Testis (tissue), 2 donors: ENCODE measurements at regions not wholly inside any gene's neighbourhood (a gene's known extent, or its start where the extent isn't known, plus 50 kb on each side); places are given as distances from the start of the nearest gene placed in this dataset.
"Not testable (repeated sequence)": the region's sequence is repeated elsewhere in the genome, so short reads cannot be mapped to it uniquely, and the experiment has no call there.

ENCODE experiments used
- DNase-seq: peaks from one replicate; pipeline ENCODE4 v3.0.0-alpha.2; 2019
- H3K27ac ChIP-seq, 2 donors: fragments of 200-600 bp; sonication (generic); one replicate each; pipeline ENCODE4 v1.5.1; 2019
- H3K27me3 ChIP-seq: fragments of 200-600 bp; sonication (generic); one replicate; pipeline ENCODE4 v1.5.1; 2019
- H3K36me3 ChIP-seq: fragments of 200-600 bp; sonication (generic); one replicate; pipeline ENCODE4 v1.5.1; 2017; ENCODE audit warnings: low read depth; ENCODE audit errors: missing control alignments
- H3K4me1 ChIP-seq: fragments of 200-600 bp; sonication (generic); one replicate; pipeline ENCODE4 v1.5.1; 2019
- H3K4me3 ChIP-seq, 2 donors: fragments of 200-600 bp; sonication (generic); one replicate each; pipeline ENCODE4 v1.5.1; 2017 to 2019
- H3K9me3 ChIP-seq: fragments of 200-600 bp; sonication (generic); one replicate; pipeline ENCODE4 v1.5.1; 2017
- CTCF ChIP-seq, 3 experiments: fragments of 450-650 bp in 2 of 3; fragments of 200-600 bp in 1 of 3; sonication (generic) in 1 of 3; IDR thresholded peaks; one replicate each; pipeline ENCODE4 v1.5.1; 2016 to 2019; ENCODE audit warnings: antibody characterized with exemption in 3 of 3, mild to moderate bottlenecking in 2 of 3, moderate library complexity in 1 of 3
- POLR2A ChIP-seq: fragments of 450-650 bp; IDR thresholded peaks from one replicate; pipeline ENCODE4 v1.6.1; 2017; ENCODE audit warnings: antibody characterized with exemption, mild to moderate bottlenecking, moderate library complexity
- WGBS, 2 donors: methylation state at CpG; one replicate each; pipeline ENCODE4 v1.1.5; 2018; 5-methylcytosine and 5-hydroxymethylcytosine counted together
- intact Hi-C: fragments of 100-400 bp; cut with DNase I; formaldehyde crosslinking; loops from one replicate; pipeline ENCODE4 v1.15.1; 2023; ENCODE audit warnings: low total_unique reads

DNA sequence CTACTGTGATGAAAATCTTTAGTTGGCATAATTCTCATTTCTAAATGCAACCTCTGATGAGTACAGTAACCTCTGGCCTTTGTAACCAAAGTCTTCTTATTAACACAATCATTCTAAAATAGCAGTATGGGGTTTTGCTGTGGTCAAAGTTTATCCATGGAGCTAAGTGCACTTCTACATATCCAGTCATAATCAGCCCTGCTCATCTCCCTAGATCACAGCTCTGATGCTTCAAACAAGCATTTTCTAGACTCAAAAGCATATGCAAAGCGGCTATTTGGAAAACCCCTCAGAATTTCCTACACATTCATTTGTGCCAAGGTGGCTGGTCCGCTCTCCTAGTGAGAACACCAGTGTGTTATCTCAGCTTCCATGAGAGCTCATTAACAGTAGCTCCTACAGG, 418.6 kb downstream of the MRPL39 start:
- Histone ChIP-seq H3K27ac (no peak overlapping the region), H3K9me3 (no peaks in the 10 kb centered on the region), H3K4me1 (no peaks in the 10 kb centered on the region), H3K36me3 (no peaks in the 10 kb centered on the region), H3K4me3 (no peak overlapping the region), H3K27me3 (no peaks in the 10 kb centered on the region)
- no peak for DNase-seq
- 87 to 88% methylated on average over 2 of the region's 2 CpGs for WGBS, 2 donors
- intact Hi-C loops: no loop called here
- TF ChIP-seq POLR2A (no peak), CTCF (IDR thresholded peaks at IDR 0.05) (no peak)

- no peaks in the 10 kb centered on the region for H3K36me3 ChIP-seq
- TF ChIP-seq POLR2A (no peak), CTCF (IDR thresholded peaks at IDR 0.05) (no peak)
- DNase-seq: no peak
- no peaks in the 10 kb centered on the region for H3K4me1 ChIP-seq
- no peak overlapping the region for H3K27ac ChIP-seq
- no peak overlapping the region for H3K4me3 ChIP-seq
- intact Hi-C loops: no loop called here
- no peaks in the 10 kb centered on the region for H3K27me3 ChIP-seq
- no peaks in the 10 kb centered on the region for H3K9me3 ChIP-seq
Observed at GRCh38 chr21:25186273-25186672, 421.0 kb downstream of the MRPL39 start.

- no peaks in the 10 kb centered on the region for H3K27me3 ChIP-seq
- intact Hi-C loops: no loop called here
- TF ChIP-seq POLR2A: no peak
- TF ChIP-seq CTCF (IDR thresholded peaks at IDR 0.05): no peak
- WGBS, 2 donors: 86 to 88% methylated on average over 3 of the region's 3 CpGs
- no peaks in the 10 kb centered on the region for H3K9me3 ChIP-seq
- H3K36me3 ChIP-seq: no peaks in the 10 kb centered on the region
- H3K4me3 ChIP-seq: no peak overlapping the region
- H3K27ac ChIP-seq: no peak overlapping the region
- H3K4me1 ChIP-seq: no peaks in the 10 kb centered on the region
- no peak for DNase-seq
Observed at GRCh38 chr21:25183577-25183976, 423.7 kb downstream of the MRPL39 start.

DNA sequence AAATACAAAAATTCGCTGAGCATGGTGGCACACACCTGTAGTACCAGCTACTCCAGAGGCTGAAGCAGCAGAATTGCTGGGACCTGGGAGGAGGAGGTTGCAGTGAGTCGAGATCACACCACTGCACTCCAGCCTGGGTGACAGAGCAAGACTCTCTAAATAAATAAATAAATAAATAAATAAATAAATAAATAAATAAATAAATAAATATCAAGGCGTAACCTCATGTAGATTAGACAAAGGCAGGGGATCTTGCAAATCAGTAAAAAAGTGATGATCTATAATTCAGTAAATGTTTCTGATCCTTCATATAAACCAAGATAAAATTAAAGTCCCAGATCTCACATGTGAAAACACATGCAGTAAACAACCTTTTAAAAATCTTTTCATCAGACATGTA, 425.6 kb downstream of the MRPL39 start:
- H3K27me3 ChIP-seq, DNase-seq, H3K4me1 ChIP-seq, H3K36me3 ChIP-seq, H3K4me3 ChIP-seq, H3K27ac ChIP-seq, intact Hi-C loops, H3K9me3 ChIP-seq: not testable (repeated sequence)
- 89% methylated on average over 3 of the region's 3 CpGs for WGBS, 2 donors

GRCh38 chr21:25179116-25179515, 428.2 kb downstream of the MRPL39 start:
- DNase-seq: no peak
- Histone ChIP-seq H3K4me1 (no peaks in the 10 kb centered on the region), H3K9me3 (no peaks in the 10 kb centered on the region), H3K4me3 (no peak overlapping the region), H3K27ac (no peak overlapping the region), H3K27me3 (no peaks in the 10 kb centered on the region), H3K36me3 (no peaks in the 10 kb centered on the region)
- intact Hi-C loops: no loop called here
- TF ChIP-seq CTCF (IDR thresholded peaks at IDR 0.05): no peak
- TF ChIP-seq POLR2A: no peak
- 89 to 98% methylated on average over 1 of the region's 1 CpG for WGBS, 2 donors
